ENCODE measurements at regions not wholly inside any gene's neighbourhood (a gene's known extent, or its start where the extent isn't known, plus 50 kb on each side); places are given as distances from the start of the nearest gene placed in this dataset.

- no peak for TF ChIP-seq CTCF (IDR thresholded peaks at IDR 0.05; ENCODE audit: low read length)
- no peak for TF ChIP-seq EZH2 (IDR thresholded peaks at IDR 0.05; ENCODE audit: borderline replicate concordance, low read length)
- H3K9me2 ChIP-seq (ENCODE audit: low read depth, low read length), result no peaks in the 10 kb centered on the region
- peaks cover 3% of the 10 kb centered on the region; the same call in 1 of the 2 replicates for H3K9me3 ChIP-seq (ENCODE audit: low read length)
- no peaks in the 10 kb centered on the region for H3F3A ChIP-seq (ENCODE audit: insufficient read depth, low read length)
- no peak overlapping the region for H3K27ac ChIP-seq (ENCODE audit: low read depth, low read length, poor library complexity, severe bottlenecking)
- no peaks in the 10 kb centered on the region for H3K4me1 ChIP-seq (ENCODE audit: insufficient read depth, low read length, severe bottlenecking)
- H3K36me3 ChIP-seq (ENCODE audit: insufficient read depth, low read length), result no peaks in the 10 kb centered on the region
- H3K27me3 ChIP-seq (ENCODE audit: insufficient read depth, low read length), result no peaks in the 10 kb centered on the region
- H3K4me3 ChIP-seq (ENCODE audit: low read depth, low read length, poor library complexity, severe bottlenecking), result no peak overlapping the region
- no peaks in the 10 kb centered on the region for H3K79me2 ChIP-seq (ENCODE audit: insufficient read depth, low read length)
- no peak overlapping the region for H3K4me2 ChIP-seq (ENCODE audit: low read length)
- no peaks in the 10 kb centered on the region for H4K20me1 ChIP-seq (ENCODE audit: insufficient read depth, low read length)
- no peak overlapping the region for H3K9ac ChIP-seq (ENCODE audit: low read length)
- H2AFZ ChIP-seq (ENCODE audit: low read length), result no peak overlapping the region
Observed at GRCh38 chr5:104178066-104178465, 615.5 kb upstream of the NUDT12 start.

DNA sequence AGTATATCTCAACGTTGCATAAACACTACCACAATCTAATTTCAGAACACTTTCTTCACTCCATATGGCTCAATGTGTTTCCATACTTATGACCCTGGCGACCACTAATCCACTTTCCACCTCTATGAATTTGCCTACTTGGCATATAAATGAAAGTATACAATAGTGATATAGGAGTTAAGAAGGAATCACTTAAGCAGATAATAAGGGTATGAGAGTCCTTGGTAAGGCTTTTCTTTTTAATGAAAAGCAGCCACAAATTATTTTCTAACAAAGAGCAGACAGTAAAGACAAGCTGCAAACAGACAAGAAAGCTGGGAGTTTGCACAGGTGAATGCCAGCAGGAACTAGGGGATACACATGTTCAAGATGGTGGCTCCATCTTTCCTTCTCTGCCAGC lies 615.1 kb upstream of the NUDT12 start:
- TF ChIP-seq CTCF (IDR thresholded peaks at IDR 0.05; ENCODE audit: low read length), result no peak
- Histone ChIP-seq H3K36me3 (ENCODE audit: insufficient read depth, low read length) (no peaks in the 10 kb centered on the region), H4K20me1 (ENCODE audit: insufficient read depth, low read length) (no peaks in the 10 kb centered on the region), H3K4me3 (ENCODE audit: low read depth, low read length, poor library complexity, severe bottlenecking) (no peak overlapping the region), H3K79me2 (ENCODE audit: insufficient read depth, low read length) (no peaks in the 10 kb centered on the region), H3K9ac (ENCODE audit: low read length) (no peak overlapping the region), H2AFZ (ENCODE audit: low read length) (no peak overlapping the region), H3K9me3 (ENCODE audit: low read length) (peaks cover 3% of the 10 kb centered on the region; the same call in 1 of the 2 replicates), H3K4me2 (ENCODE audit: low read length) (no peak overlapping the region), H3K27me3 (ENCODE audit: insufficient read depth, low read length) (no peaks in the 10 kb centered on the region), H3K4me1 (ENCODE audit: insufficient read depth, low read length, severe bottlenecking) (no peaks in the 10 kb centered on the region), H3F3A (ENCODE audit: insufficient read depth, low read length) (no peaks in the 10 kb centered on the region), H3K27ac (ENCODE audit: low read depth, low read length, poor library complexity, severe bottlenecking) (no peak overlapping the region), H3K9me2 (ENCODE audit: low read depth, low read length) (no peaks in the 10 kb centered on the region)

DNA sequence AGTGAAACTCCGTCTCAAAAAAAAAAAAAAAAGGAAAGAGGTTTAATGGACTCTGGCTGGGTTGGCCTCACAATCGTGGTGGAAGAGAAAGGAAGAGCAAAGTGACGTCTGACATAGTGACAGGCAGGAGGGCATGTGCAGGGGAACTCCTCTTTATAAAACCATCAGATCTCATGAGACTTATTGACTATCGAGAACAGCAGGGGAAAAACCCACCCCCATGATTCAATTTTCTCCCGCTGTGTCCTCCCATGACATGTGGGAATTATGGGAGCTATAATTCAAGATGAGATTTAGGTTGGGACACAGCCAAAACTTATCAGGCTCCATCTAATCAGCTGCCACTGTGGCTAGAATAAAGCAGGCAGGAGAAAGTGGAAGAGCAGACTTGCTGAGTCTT lies 610.4 kb upstream of the NUDT12 start:
- Histone ChIP-seq H3K9me2 (ENCODE audit: low read depth, low read length) (no peaks in the 10 kb centered on the region), H3K4me3 (ENCODE audit: low read depth, low read length, poor library complexity, severe bottlenecking) (no peak overlapping the region), H3K4me2 (ENCODE audit: low read length) (no peak overlapping the region), H2AFZ (ENCODE audit: low read length) (no peak overlapping the region), H3K27ac (ENCODE audit: low read depth, low read length, poor library complexity, severe bottlenecking) (no peak overlapping the region), H3K9ac (ENCODE audit: low read length) (no peak overlapping the region), H4K20me1 (ENCODE audit: insufficient read depth, low read length) (no peaks in the 10 kb centered on the region), H3K4me1 (ENCODE audit: insufficient read depth, low read length, severe bottlenecking) (no peaks in the 10 kb centered on the region), H3K36me3 (ENCODE audit: insufficient read depth, low read length) (no peaks in the 10 kb centered on the region), H3K79me2 (ENCODE audit: insufficient read depth, low read length) (no peaks in the 10 kb centered on the region), H3F3A (ENCODE audit: insufficient read depth, low read length) (no peaks in the 10 kb centered on the region), H3K27me3 (ENCODE audit: insufficient read depth, low read length) (no peaks in the 10 kb centered on the region), H3K9me3 (ENCODE audit: low read length) (no peaks in the 10 kb centered on the region)
- TF ChIP-seq CTCF (IDR thresholded peaks at IDR 0.05; ENCODE audit: low read length) (no peak), EZH2 (IDR thresholded peaks at IDR 0.05; ENCODE audit: borderline replicate concordance, low read length) (no peak)
